ENCODE measurements at regions not wholly inside any gene's neighbourhood (a gene's known extent, or its start where the extent isn't known, plus 50 kb on each side); places are given as distances from the start of the nearest gene placed in this dataset.

DNA sequence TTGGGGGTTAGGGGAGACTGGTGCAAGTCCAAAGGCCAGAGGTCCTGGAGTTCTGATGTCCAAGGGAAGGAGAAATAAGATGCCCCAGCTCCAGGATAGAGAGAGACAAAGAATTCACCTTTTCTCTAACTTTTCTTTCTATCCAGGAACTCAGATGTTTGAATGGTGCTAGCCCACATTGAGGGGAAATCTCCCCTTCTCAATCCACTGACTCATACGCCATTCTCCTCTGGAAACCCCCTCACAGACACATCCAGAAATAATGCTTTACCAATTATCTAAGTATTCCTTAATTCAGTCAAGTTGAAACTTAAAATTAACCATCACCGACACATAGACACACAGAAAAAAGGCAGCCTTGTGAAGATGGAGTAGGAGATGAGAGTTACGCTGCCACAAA is 1085.2 kb downstream of the NSUN3 start:
- Mint-ChIP-seq H3K27ac (ENCODE audit: unreplicated experiment) (no peak overlapping the region), H3K4me1 (ENCODE audit: low read depth, unreplicated experiment) (peaks cover 1% of the 10 kb centered on the region), H3K36me3 (ENCODE audit: unreplicated experiment) (no peaks in the 10 kb centered on the region), H3K27me3 (ENCODE audit: unreplicated experiment) (no peaks in the 10 kb centered on the region), H3K9me3 (ENCODE audit: unreplicated experiment) (peaks cover 1% of the 10 kb centered on the region), H3K4me3 (ENCODE audit: unreplicated experiment) (no peak overlapping the region)
- TF ChIP-seq CTCF (IDR thresholded peaks at IDR 0.05; ENCODE audit: partially characterized antibody, unreplicated experiment) = no peak
- no peak for DNase-seq

DNA sequence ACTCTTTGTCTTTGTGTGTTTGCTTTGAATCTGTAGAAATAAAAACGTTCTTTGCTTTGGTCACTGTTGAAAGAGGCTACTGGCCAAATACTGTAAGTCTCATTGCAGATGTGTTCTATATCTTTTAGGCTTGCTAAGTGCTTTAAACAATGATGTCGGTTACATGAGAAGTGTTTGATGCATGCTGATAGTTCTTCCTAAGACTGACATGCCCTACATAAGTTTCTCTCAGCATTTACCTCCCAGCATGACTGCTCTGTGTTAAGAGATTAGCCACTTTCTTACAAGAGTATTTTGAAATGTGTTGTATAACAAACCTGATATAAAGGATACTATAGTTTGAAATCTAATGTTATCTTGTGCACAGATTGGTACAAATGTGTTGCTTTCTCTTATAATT is 1088.7 kb downstream of the NSUN3 start:
- no peak for DNase-seq
- no peaks in the 10 kb centered on the region for H3K27me3 Mint-ChIP-seq (ENCODE audit: unreplicated experiment)
- no peaks in the 10 kb centered on the region for H3K36me3 Mint-ChIP-seq (ENCODE audit: unreplicated experiment)
- peaks cover 1% of the 10 kb centered on the region for H3K9me3 Mint-ChIP-seq (ENCODE audit: unreplicated experiment)
- no peaks in the 10 kb centered on the region for H3K4me1 Mint-ChIP-seq (ENCODE audit: low read depth, unreplicated experiment)
- H3K4me3 Mint-ChIP-seq (ENCODE audit: unreplicated experiment) = no peak overlapping the region
- no peak overlapping the region for H3K27ac Mint-ChIP-seq (ENCODE audit: unreplicated experiment)
- TF ChIP-seq CTCF (IDR thresholded peaks at IDR 0.05; ENCODE audit: partially characterized antibody, unreplicated experiment) = no peak

DNA sequence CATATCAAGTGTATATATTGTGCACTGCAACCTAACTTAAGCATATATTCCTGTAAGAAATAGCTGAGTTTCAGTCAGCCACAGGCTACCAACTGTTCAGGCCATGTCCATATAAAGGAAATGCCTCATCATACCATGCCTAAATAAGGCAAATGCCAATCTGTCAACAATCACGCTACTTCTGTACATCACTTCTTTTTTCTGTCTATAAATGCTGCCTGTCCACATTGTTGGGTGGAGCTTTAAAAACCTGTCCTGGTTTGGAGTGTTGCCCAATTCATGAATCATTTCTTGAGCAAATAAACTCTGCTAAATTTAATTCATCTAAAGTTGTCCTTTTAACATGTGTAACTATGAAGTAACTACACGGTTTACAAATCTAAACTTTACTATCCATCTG is 1091.9 kb downstream of the NSUN3 start:
- Mint-ChIP-seq H3K36me3 (ENCODE audit: unreplicated experiment) (peaks cover 4% of the 10 kb centered on the region), H3K27me3 (ENCODE audit: unreplicated experiment) (no peaks in the 10 kb centered on the region), H3K27ac (ENCODE audit: unreplicated experiment) (no peak overlapping the region), H3K4me1 (ENCODE audit: low read depth, unreplicated experiment) (no peaks in the 10 kb centered on the region), H3K4me3 (ENCODE audit: unreplicated experiment) (no peak overlapping the region), H3K9me3 (ENCODE audit: unreplicated experiment) (peaks cover 4% of the 10 kb centered on the region)
- no peak for TF ChIP-seq CTCF (IDR thresholded peaks at IDR 0.05; ENCODE audit: partially characterized antibody, unreplicated experiment)
- no peak for DNase-seq

DNA sequence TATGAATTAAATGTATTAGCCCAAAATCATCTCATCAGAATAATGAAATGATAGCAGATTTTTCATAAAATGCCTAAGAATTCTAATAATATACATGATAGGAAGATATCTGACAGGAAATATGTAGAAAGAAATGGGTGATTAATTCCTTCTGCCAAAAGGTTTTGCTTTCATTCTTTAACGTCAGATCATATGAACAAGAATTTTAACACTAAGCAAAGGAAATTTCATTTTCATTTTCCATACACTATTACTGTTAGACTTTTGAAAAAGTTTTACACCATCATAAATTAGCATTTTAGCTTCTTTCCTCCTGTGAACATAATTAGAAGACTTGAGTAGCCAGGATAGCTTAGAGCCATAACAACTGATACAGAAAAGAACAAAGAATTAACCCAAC is 1099.9 kb downstream of the NSUN3 start:
- no peaks in the 10 kb centered on the region for H3K4me1 Mint-ChIP-seq (ENCODE audit: low read depth, unreplicated experiment)
- no peak for DNase-seq
- TF ChIP-seq CTCF (IDR thresholded peaks at IDR 0.05; ENCODE audit: partially characterized antibody, unreplicated experiment) = no peak
- H3K4me3 Mint-ChIP-seq (ENCODE audit: unreplicated experiment) = no peak overlapping the region
- no peaks in the 10 kb centered on the region for H3K9me3 Mint-ChIP-seq (ENCODE audit: unreplicated experiment)
- H3K27ac Mint-ChIP-seq (ENCODE audit: unreplicated experiment) = no peak overlapping the region
- no peaks in the 10 kb centered on the region for H3K27me3 Mint-ChIP-seq (ENCODE audit: unreplicated experiment)
- H3K36me3 Mint-ChIP-seq (ENCODE audit: unreplicated experiment) = no peaks in the 10 kb centered on the region

DNA sequence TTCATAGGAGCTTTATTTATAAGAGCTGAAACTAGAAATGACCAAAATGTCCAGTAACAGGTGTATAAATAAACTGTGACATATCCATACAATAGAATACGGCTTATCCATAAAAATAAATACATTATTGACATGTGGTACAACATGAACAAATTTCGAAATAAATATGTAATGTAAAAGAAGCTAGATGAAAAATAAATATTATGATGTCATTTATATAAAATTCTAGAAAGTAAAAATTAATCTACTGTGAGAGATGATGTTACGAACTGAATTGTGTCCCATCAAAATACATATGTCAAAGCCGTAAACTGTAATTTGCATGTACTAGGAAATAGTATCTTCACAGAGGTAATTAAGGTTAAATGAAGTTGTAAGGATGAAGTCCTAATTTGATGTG is 1104.9 kb downstream of the NSUN3 start:
- DNase-seq = no peak
- H3K27ac Mint-ChIP-seq (ENCODE audit: unreplicated experiment) = no peak overlapping the region
- no peak overlapping the region for H3K4me3 Mint-ChIP-seq (ENCODE audit: unreplicated experiment)
- H3K36me3 Mint-ChIP-seq (ENCODE audit: unreplicated experiment) = no peaks in the 10 kb centered on the region
- no peaks in the 10 kb centered on the region for H3K27me3 Mint-ChIP-seq (ENCODE audit: unreplicated experiment)
- H3K4me1 Mint-ChIP-seq (ENCODE audit: low read depth, unreplicated experiment) = no peaks in the 10 kb centered on the region
- no peak for TF ChIP-seq CTCF (IDR thresholded peaks at IDR 0.05; ENCODE audit: partially characterized antibody, unreplicated experiment)
- no peaks in the 10 kb centered on the region for H3K9me3 Mint-ChIP-seq (ENCODE audit: unreplicated experiment)

All from glutamatergic neuron (in vitro differentiated cells).